ENCODE measurements at regions not wholly inside any gene's neighbourhood (a gene's known extent, or its start where the extent isn't known, plus 50 kb on each side); places are given as distances from the start of the nearest gene placed in this dataset.

DNA sequence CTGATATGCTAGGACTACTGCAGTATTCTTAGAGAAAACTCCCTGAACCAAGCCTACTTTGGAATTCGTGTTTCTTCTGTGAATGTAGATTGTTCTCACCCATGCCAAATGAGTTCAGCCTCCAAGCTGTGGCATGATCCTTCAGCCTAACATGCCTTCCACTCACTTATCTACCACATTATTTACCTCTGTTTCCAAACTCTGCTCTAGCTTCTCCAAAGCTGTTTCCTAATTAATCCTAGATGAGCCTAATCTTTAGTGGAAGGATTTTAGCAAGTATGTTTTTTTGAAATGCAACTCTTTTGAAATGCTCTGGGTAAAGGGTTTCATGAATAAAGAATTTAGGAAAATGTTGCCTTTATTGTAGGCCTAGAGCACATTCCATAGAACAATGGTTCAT, 152.9 kb upstream of the MMADHC start:
- ChIA-PET POLR2A (no interaction called here), CTCF (no interaction called here)

DNA sequence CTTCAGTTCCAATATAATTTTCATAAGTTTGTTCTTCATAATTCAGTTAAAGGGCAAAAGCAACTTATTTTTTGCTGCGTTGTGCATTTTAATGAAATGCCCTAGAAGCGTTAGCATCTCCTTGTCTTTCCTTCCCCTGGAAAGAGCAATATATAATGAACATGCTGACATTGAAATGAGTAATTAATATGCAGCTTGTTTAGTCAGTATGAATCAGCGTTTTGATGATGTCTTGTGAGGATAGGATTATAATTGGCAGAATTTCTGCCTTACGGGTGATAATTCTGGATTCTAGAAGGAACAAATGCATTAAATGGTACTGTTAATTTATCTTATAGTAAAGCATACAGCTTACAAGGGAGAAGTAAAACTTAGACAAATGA, 152.3 kb upstream of the MMADHC start:
- POLR2A ChIA-PET = no interaction called here

DNA sequence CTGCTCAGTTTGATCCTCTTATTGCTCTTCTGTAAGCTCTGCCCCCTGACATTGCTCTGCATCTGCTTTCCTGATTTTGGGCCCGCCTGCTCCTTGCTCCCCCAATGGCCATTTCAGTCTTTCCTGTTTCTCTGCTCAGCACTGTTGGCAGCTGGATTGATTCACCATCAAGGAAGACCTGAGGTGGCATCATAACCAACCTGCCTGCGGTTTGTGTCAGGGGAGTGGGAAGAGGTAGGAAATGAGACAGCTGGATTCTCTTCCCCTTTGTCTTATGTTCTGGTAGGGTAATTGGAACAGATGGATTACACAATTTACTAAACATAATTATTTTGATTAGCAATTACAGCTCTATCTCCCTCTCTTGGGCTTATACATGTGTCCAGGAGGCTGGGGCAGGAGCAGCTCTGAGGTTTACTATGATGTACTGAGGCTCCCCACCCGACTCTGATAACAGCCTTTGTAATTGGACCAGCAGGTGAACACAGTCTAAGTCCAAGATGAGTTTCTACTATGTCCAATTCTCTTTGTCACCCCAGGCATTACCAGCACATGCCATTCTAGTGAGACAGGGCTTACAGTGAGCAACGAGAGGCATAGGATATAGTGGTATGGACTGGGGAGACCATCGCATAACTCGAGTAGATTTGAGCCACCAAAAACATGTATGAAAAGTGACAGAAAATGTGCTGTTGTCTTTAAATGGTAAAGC, 151.8 kb upstream of the MMADHC start:
- ChIA-PET POLR2A (no interaction called here), CTCF (no interaction called here)

More for the DNA sequence above, 152.3 kb upstream of the MMADHC start:
- CTCF ChIA-PET = no interaction called here

DNA sequence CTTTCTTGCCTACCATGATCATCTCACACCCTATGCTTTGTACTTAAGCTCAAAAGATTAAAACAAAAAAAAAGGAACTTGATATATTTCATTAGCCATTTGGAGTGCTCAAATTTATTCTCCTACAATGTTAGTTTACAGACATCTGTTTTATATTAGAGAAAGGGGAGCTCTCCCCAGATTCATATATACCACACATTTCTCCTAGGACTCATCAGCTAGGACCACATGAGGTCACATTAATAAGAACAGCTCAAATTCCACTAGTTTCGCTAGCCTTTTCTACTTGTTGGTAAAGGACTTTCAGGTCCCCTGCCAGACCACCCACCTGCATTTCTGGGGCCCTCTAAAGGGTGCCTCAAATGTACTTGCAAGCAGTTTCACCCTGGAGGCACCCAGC, 151.2 kb upstream of the MMADHC start:
- ChIA-PET CTCF (no interaction called here), POLR2A (no interaction called here)

DNA sequence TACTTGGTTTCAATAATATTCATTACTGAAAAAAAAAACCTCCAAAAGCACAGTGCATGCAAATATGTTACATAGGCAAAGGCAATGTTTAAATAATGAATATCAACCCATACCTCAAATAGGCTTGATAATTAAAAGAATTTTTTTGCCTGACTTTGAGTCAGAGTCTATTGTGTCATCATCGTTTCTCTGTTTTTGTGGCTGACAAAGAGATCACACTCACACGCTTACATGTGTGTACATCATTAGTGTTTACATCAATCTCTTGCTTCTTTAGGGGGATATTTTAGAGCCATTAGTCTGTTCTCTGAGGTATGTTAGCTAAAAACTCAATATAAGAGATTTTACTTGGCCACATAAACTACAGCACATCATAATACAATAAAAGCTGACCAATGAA, 150.3 kb upstream of the MMADHC start:
- ChIA-PET POLR2A (no interaction called here), CTCF (no interaction called here)

DNA sequence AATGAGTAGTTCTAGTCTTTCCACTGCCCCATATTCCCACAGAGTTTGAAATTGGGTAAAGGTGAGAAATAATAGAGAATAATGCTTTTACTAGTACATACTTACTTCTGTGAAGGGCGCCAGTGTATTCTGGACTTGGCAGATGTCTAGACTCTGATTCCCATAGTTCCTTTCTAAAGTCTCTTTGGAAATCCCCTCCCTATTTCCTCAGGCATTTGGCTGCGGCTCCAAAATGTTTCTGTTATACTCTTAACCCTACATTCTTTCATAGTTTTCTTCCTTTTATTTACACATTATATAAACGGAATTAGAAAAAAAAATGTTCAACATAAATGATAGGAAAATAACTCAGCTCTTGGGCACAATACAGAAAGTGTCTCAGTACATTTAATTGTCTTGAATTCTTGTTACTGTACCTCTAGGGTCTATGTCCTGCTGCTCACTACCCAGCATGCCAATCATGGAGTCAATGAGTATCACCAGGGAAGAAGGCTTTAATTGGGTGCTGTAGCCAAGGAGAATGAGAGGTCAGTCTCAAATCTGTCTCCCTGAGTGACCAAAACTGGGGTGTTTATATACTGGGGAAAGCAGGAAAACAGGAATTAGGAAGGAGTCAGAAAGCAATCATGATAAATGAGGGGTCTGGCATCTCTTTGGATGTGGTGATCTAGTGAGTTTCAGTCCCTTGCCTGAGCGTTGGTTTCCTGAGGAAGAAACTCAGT, 147.8 kb upstream of the MMADHC start:
- POLR2A ChIA-PET = no interaction called here
- CTCF ChIA-PET = no interaction called here

DNA sequence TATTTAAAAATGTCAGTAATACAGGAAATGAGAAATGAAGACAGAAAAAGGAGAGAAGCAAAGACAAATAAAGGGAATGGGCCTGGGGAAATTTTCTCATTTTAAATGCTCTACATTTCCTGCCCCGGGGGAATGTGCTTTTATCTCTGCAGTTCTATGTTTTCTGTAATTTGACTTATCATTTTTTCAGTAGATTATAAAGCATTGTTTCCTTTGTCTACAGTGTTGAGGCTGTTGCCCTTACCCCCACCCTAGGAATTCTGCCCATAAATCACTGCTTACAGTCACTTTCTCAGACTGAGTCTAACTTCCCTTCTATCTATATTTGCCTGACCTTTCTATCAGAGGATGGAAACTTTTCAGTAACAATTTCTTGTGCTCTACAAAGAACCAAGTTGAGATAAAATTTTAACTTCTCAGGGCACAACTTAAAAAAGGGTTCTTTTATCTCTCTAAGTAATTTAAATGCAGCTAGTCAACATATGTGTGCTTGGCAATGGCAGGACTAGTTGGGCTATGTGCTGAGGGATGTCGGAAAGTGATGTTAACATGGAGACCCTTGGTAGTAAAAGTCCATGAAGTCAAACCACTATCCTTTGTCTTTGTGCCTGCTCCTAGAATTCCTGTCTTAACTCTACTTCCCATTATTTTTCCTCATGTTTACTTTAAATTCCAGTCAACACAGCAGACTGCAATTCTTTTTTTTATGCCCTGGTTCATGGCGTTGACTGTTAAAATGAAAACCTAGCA, 146.5 kb upstream of the MMADHC start:
- ChIA-PET CTCF (no interaction called here), POLR2A (no interaction called here)

DNA sequence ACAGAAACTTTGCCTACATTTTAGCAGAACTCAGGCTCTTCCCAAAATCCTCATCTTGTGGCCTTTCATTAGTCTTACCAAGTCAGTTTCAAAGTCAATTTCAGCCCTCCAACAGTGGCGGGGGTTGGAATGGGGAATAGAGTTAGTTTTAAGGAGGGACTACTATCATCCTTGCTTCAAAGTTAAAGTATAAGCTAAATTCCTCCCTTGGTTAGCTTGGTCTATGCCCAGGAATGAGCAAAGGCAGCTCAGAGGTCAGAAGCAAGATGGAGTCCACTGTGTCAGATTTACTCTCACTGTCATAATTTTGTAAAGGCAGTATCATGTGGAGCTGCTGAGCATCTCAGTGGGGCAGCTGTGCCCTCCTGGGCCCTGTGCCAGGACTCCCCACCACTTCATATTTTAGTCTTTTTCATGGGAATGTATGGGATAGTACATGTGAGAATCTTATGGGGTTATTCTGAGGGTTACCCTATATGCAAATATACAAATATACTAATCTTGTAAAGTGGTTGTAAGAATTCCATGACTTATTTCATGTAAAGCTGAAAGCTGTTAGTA, 145.2 kb upstream of the MMADHC start:
- ChIA-PET CTCF (no interaction called here), POLR2A (no interaction called here)

DNA sequence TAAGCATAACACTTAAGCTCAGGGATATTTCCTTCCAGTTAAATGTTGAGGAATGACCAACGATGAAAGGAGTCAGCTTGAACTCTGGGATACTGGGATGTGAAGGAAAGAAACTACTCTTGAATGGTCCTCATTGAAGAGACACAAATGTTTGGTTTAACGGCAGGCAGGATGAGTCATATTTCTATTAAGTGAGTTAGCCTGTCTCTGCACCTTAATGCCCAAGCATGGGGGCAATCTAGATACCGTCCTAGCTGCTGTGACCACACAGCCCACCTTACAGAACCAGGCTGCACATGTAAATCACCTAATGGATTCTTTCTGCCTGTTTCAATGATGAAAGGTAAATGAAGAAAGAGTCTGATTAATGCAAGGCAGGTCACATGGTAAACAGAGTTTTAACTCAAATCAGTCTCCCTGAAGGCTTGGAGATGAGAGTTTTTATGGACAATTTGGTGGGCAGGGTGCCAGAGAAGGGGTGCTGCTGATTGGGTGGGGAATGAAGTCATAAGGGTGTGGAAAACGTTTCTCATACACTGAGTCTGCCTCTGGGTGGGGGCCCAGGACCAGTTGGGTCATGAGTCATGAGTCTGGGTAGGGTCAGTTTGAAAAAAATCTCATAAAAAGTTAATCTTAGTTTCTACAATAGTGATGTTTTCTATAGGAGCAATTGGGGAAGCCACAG, 144.6 kb upstream of the MMADHC start:
- CTCF ChIA-PET = no interaction called here
- POLR2A ChIA-PET = no interaction called here

DNA sequence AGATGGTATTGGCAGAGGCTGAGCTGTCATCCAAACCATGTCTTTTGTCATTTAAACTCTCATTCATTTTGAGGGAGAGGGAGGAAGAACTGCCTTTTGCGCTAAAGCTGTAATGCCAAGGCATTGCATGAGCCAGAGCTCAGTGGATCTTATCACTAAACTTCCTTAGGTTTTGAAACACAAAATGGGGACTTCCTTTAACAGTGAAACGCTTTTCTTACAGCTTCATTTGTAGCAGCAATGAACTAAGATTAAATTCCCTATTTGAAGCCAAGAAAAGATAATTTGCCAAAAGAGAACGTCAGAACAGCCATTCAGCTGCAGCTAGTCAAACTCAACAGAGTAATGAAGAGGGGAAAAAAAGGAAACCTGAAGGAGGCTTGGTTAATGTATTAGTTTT, 143.5 kb upstream of the MMADHC start:
- POLR2A ChIA-PET = no interaction called here
- CTCF ChIA-PET = no interaction called here

DNA sequence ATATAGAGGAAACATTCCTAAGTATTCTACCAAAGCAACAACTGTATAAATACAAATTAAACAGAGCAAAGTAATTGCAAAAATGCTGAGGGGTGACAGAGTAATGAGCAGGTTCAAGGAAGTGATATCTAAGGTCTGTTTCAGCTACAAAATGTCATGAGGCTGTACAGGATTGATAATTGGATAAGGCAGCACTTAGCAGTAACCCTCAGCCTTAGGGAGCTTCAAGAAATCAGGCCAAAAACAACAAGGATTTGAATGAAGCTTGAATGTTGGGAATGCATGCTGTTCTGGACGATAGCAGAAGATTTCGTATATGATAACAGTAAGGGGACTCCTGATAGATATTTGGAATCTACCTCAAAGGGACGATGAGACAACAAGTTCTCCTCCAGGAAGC, 142.0 kb upstream of the MMADHC start:
- CTCF ChIA-PET = no interaction called here
- POLR2A ChIA-PET = no interaction called here

DNA sequence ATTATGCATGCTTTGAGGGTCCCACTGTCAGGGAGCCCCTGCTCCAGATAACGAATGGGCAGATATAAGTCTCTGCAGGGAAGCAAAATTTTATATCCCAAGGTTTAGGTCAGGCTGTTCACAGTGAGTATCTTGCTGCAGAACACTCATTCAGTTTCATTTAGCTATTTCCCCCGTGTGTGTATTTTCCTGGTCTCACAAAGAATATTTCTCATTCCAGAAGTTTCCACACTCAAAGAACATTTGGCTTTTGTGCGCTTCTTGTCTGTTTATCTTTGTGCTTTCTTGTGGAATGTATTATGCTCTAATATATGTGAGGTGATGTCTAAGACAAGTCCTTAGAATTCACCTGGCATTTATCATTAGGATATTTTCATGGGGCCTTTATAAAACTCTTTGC, 140.4 kb upstream of the MMADHC start:
- POLR2A ChIA-PET = no interaction called here
- CTCF ChIA-PET = no interaction called here

DNA sequence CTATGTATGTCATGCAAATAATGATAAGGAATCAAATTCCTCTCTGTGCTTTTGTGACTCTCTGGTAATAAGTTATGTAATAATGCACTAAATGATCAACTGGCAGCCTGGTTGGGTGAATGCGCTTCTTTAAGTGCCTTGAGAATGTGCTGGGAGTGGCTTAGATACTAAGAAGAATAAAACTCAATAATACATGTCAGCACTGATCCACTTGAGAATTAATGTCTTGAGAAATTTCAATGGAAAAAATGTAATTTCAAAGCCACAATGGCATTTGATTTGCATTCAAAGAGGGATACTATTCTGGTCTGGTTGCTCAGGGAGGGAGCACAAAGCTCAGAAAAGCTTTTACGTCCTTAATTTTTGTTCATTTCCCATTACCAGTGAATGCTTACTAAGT, 137.7 kb upstream of the MMADHC start:
- POLR2A ChIA-PET = no interaction called here
- CTCF ChIA-PET = no interaction called here

DNA sequence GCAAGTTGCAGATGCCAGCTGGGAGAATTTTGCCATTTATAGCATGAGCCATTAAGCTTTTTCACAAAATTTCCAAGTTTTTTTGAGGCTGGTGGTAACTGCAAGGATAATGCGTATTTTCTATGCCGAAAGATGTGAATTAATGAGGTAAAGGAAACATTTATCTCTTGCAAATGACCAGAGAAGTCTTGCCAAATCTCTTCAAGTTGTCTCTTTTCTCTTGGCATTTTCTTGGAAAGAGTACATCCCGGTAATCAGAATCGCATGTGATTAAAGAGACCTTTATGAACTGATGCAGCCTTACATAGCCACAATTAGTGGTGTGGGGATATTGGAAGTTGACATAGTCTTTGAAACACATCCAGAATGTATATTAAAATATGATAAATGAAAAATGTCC, 136.5 kb upstream of the MMADHC start:
- ChIA-PET POLR2A (no interaction called here), CTCF (no interaction called here)

DNA sequence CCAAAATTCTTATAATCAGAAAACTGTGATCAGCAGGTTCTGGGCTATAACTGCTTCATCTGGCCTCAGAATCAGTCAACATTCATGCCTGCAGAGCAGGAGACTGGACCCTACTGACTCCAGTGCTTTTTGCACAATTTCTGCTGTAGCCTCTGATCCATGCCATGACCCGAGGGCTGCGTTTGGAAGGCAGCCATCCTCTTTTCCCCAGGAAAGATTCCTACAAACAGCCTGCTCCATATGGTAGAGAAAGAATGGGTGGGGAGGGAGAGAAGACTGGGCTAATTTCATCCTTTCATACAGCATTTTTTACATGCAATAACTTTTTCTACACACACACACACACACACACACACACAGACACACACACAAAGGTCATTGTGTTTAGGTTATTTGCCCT, 133.0 kb upstream of the MMADHC start:
- ChIA-PET POLR2A (no interaction called here), CTCF (no interaction called here)

DNA sequence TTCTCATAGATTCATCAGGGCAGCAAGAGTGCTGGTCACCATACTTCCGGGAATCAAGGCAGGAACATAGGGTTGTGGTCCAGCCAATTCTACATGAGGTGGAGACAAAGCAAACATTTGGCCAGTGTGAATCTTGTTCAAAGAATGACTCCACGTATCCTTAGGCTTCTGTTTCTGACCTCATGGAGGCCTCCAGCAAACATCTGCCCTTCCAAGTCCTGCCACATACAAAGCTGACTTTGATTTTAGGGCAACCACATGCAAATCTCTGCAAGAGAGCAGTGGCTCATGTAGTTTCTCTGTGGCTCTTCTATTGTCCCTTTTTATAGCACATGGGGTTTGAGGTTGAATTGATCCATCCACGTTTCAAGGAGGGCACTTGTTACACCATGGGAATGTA, 132.1 kb upstream of the MMADHC start:
- CTCF ChIA-PET = no interaction called here
- POLR2A ChIA-PET = no interaction called here

DNA sequence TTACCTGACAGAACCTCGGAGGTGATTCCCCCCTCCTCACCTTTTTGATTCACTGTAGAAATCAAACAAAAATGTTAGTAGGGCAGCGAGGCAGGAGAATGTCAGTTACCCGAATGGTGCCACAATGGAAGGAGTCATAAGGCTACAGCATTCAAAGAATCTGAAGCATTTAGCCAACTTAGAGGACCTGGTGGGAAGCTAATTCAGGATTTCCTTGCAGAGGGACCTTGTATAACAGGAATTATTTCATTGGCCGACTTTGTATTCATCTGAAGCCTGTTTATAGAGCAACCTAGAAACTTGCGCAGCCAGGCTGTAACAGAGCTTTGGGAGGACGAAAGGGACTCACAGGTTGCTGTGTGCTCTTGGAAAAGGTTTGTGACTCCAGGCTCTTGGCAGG, 129.1 kb upstream of the MMADHC start:
- ChIA-PET POLR2A (no interaction called here), CTCF (interaction anchor here (0.5 kb wide), 1 partner anchor 1497 kb away, joined by 6 read pairs; no protein-coding TSS in a partner anchor)

DNA sequence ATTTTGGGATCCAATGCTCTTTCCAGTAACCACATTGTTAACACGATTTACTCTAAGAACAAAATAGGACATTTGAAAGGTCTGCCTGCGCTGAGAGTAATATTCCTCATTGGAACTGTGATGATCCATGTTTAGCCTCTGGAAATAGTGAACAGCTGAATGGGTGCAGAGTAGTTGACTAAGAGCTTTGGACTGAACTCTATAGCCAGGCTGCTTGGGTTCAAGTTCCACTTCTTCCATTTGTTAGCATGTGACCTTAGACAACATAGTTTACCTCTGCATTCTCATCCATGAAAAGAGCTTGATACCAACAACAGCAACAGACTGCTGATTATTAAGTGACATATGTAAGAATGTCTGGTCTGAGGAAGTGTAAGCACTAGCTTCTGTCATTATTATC, 128.3 kb upstream of the MMADHC start:
- ChIA-PET CTCF (no interaction called here), POLR2A (no interaction called here)

DNA sequence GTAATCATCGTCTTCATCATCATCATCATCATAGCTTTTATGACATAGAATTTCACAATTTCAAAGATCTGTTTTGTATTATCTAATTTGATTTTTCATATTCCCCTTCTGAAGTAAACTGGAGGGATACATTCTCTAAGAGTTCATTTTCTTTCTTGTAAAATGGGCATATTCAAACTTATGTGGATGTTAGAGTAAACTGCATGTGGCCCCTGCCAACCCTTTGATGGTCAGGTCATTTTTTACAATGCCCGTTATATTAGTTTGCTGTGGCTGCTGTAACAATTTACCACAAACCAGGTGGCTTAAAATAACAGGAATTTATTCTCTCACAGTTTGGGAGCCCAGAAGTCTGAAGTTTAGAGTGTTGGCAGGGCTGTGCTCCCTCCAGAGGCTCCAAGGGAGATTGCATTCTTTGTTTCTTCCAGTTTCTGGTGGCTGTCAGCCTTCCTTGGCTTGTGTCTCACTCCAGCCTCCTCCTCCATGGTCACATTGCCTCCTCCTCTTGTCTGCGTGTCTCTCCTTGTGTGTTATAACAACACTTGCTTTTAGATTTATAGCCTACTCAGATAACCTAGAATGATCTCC, 127.5 kb upstream of the MMADHC start:
- CTCF ChIA-PET = no interaction called here
- POLR2A ChIA-PET = no interaction called here

DNA sequence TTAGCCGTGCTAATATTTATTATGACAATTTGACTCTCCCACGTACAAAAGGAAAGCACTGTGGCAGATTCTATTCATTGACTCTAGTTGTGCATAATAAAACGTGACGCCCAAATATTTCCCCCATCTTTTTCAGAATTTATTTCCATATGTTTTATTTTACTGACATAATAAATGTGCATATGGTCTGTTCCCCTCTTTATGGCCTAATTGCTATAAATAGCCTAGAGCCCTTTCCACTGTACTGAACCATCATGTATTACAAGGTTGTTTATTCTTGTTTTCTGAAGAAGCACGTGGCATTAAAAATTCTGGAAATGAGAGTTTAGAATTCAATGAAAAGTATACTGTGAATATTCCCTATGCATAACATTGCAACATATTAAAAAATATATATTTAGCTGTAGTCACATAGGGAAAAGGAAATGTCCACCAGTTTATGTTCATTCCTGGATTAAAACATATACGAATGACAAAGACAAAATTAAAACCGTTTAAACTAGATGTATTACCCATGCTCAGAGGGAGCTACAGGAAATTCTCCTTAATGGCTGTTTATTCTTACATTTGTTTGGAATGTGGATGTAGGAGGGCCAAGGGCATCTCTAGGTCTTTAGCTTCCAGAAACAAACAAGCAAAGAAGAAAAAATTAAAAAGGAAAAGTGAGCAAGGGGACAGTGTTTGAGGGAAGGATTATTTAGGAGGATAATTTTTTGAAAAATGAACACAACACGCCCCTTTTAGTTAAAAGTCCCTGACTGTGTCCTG, 122.1 kb upstream of the MMADHC start:
- CTCF ChIA-PET = no interaction called here
- POLR2A ChIA-PET = no interaction called here
